Bone marrow (tissue), 2 donors: ENCODE measurements at regions not wholly inside any gene's neighbourhood (a gene's known extent, or its start where the extent isn't known, plus 50 kb on each side); places are given as distances from the start of the nearest gene placed in this dataset.

Experiments used
- DNase-seq, 2 donors: peaks; one replicate each; lab custom pipeline; 2025; lab: John Stamatoyannopoulos, UW

GRCh38 chr12:124687174-124687902 is 119.9 kb upstream of the NCOR2 start:
- peak in 1 of 2 donors; percentile 80 for DNase-seq

DNA sequence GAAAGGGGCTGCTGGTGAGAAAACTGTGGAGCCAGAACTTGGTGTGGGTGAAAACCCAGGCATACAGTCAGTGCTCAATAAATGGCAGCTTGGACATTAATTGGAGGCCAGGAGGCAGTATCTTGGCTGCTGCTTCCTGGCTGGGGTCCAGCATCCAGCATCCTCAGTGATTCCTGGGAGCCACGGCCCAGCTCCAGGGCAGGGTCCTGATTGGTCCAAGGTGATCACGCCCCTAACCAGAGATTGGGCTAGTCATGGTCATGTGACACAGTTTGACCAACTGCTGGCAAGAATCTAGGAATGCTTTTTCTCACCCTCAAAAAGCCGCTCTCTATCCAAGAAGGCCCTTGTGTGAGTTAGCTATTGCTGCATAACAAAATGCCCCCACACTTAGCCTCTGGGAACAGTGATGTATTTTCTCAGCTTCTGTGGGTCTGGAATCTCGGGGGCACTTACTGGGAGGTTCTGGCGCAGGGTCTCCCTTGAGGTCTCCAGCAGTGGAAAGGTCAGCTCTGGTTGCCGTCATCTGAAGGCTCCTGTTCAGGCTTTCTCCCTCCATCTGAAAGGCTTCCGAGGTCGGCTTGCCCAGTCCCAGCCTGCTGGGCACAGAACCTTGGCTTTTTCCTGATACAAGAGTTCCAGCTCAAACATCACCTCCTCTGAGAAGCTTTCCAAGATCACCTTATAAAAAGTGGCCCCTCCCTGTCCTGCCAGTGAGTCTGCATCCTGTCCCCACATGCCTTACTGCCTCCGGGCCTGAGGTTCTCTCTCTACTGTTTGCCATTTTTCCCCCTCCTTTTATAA is 119.2 kb upstream of the NCOR2 start:
- DNase-seq = no peak

GRCh38 chr12:124685689-124686369 is 118.4 kb upstream of the NCOR2 start:
- DNase-seq = no peak

- peak in 1 of 2 donors; percentile 36 for DNase-seq
Observed at GRCh38 chr12:124684971-124685688, 117.7 kb upstream of the NCOR2 start.

DNA sequence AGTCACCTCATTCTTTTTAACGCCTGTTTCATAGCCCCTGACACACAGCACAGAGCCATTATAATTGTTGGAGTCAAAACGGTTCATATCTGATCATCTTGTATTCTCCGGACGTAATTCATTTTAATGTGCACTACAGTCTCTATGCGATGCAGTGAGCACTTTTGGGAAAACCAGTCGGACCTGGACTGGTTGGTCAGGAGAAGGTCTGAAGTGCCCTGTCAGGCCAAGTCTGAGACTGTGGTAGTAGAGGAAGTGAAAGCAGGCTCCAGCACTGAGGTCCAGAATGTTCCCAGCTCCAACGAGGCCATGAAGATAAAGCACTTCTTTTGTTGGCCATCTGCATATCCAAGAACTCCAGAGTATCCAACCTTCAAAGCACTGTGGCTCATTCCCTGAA is 117.1 kb upstream of the NCOR2 start:
- DNase-seq = no peak

GRCh38 chr12:124683152-124684124 is 116.0 kb upstream of the NCOR2 start:
- no peak for DNase-seq

DNA sequence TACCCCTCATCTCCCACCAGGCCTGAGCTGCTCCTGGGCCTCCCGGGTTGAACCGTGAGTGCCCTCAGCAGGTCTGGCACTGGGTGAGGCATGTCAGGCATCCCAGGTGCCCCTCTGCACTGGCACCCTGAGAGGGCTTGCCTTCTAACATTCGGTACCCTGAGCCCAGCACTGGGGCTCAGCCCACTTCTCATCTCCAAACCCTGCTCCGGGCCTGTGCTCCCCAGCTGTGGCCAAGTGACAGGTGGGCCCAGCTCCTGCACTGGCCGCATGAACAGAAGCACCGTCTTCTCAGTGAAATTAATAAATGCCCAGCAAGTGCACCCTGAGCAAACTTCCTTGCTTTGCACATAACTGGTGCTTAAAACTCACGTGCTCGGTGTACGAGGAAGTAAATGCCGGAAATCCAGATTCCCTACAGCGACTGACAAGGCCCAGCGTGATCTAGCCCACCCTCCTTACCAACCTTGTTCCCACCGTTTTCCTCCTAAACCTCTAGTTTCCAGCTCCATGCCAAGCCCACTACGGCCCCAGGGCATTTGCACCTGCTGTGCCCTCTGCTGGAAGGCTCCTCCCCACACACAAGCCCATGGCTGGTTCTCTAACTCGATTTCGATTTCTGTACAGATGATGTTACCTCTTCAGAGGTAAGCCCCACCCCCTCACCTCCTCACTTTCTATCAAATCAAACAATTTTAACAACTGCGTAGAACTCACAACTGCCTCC is 115.2 kb upstream of the NCOR2 start:
- no peak for DNase-seq

DNA sequence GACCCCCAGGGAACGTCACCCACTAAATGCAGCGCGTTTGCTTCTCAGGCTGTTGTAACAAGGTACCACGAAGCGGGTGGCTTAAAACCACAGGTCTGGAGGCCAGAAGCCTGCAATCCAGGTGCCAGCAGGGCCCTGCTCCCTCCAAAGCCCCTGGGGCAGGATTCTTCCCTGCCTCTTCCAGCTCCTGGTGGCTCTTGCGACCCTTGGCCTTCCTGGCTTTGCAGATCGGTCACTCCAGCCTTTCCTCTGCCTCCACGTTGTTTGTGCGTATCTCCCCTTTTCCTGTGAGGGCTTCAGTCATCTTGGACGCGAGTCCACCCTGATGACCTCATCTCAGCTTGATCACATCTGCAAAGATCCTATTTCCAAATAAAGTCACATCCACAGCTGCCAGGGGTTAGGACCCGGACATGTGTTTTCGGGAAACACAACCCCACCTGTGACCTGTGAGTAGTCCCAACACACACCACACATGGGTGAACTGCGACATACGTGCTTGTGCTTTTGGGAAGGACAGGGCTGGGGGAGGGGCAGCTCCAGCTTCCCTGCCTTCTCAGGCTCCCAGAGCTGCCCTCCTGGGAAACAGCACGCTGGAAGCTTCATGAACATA is 114.5 kb upstream of the NCOR2 start:
- DNase-seq = no peak

- DNase-seq = peak; percentile 53 to 98
Observed at GRCh38 chr12:124680863-124681778, 113.7 kb upstream of the NCOR2 start.

DNA sequence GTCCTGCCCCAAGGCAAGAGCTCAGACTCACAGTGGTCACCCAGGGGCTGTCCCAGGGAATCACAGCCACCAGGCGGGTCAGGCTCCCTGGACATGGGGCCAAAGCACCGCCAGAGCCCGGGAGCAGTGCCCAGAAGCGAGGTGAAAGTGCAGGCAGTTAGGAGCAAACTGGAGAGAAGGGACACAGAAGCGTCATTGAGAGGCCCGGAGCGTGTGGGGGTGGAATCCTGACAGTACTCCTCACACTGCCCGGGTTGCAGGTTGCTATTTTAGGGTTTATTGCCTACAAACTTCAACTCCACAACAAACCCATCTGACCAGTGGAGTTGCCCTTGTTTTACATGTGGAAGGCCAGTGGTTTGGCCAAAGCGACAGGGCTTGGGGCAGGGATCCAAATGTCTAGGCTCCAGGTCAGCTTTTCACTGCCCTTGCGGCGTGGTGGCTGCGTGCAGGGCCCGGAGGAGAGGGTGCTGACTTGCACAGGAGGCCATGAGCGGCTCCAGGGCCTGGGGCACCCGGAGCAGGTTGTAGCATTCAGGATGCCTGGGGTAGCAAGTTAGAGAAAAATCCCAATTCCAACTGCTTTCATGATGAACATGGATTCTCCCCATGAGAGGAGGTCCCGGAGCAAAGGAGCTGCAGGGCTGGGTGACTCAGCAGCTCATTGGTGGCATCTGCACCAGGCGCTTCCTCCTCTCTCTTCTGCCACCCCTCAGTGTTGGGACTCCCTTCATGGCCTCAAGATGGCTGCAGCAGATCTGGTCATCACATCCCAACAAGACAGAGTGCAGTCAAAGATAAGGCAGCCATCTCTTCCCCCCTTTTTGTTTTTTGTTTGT is 112.3 kb upstream of the NCOR2 start:
- peak in 1 of 2 donors; percentile 13 for DNase-seq

GRCh38 chr12:124679047-124679446 is 111.6 kb upstream of the NCOR2 start:
- no peak for DNase-seq

GRCh38 chr12:124678421-124678893 is 111.0 kb upstream of the NCOR2 start:
- DNase-seq = no peak

DNA sequence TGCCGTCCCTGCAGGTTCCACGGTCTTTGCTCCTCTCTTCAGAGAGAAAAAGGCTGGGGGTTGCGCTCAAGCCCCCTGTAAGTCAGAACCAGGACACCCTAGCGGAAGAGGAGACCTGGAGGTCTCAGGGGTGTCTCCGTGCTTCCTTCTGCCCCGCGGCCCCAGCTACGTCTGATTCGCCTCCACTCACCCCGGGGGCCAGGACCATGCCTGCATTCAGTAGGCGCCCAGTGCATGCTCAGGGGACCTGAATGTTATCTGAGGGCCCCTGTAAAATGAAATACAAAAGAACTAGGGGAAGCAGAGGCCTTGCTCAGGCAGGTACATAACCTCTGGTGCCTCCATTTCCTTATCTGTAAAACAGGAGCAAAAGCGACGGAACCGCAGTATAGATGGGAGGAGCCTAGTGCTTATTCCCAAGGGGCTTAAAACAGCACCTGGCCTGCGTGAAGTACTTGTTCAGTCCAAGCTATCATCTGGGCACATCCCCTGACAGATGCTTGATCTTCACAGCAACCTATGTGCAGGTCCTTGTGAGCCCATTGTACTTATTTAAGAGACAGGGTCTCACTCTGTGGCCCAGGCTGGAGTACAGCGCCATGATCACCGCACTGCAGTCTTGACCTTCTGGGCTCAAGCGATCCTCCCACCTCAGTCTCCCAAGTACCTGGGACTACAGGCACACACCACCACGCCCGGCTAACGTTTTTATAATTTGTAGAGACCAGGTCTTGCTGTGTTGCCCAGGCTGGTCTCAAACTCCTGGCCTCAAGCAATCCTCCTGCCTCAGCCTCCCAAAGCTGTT is 110.3 kb upstream of the NCOR2 start:
- DNase-seq = no peak

DNA sequence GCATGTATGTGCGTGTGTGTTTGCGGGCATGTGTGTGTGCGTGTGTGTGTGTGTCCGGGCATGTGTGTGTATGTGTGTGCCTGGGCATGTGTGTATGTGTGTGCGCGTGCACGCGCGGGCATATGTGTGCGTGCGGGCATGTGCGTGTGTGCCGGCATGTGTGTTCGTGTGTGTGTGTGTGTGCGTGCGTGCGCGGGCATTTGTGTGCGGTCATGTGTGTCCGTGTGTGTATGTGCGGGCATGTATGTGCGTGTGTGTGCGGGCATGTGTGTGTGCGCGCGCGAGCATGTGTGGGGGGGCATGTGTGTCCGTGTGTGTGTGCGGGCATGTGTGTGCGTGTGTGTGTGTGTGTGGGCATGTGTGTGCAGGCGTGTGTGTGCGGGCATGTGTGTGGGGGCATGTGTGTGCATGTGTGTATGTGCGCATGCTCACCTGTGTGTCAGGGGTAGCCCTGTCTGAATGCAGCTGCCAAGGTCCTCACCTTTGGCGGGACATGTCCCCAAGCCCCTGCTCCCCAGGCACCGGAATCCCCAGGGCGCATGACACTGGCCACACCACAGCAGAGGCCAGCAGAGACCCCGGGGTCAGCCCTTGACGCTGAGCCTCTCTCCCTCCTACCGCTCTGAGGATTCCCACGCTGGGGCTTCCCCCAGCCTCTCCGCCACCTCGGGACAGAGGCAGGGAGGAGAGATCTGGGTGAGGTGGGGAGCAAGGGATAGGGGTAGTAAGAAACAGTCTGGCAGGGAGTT is 109.5 kb upstream of the NCOR2 start:
- no peak for DNase-seq

- DNase-seq = peak; percentile 61 to 62
Observed at GRCh38 chr12:124675881-124676713, 108.7 kb upstream of the NCOR2 start.
